Astrocyte (in vitro differentiated cells and primary cell): ENCODE measurements at regions not wholly inside any gene's neighbourhood (a gene's known extent, or its start where the extent isn't known, plus 50 kb on each side); places are given as distances from the start of the nearest gene placed in this dataset.

Experiments
- DNase-seq: peaks from one replicate; pipeline ENCODE4 v3.0.0-alpha.2; 2010; ENCODE audit warnings: low read depth
- FAIRE-seq: peaks from 2 replicates; lab custom pipeline; 2011; peaks lifted over from hg19 to GRCh38; lab: Jason Lieb, UNC
- H2AFZ ChIP-seq: 2 replicates; pipeline ENCODE4 v1.6.0; 2012; ENCODE audit warnings: low read depth, low read length, inconsistent platforms
- H3K27ac ChIP-seq: 2 replicates; pipeline ENCODE4 v1.5.1; 2011; ENCODE audit warnings: low read depth, low read length, inconsistent platforms
- H3K27me3 ChIP-seq: 2 replicates; pipeline ENCODE4 v1.6.0; 2011; ENCODE audit warnings: low read length, inconsistent platforms; ENCODE audit not compliant: insufficient read depth
- H3K36me3 ChIP-seq: 2 replicates; pipeline ENCODE4 v1.5.1; 2011; ENCODE audit warnings: low read length, inconsistent platforms; ENCODE audit not compliant: insufficient read depth
- H3K4me1 ChIP-seq: 2 replicates; pipeline ENCODE4 v1.5.1; 2011; ENCODE audit warnings: low read length, inconsistent platforms; ENCODE audit not compliant: insufficient read depth
- H3K4me2 ChIP-seq: 2 replicates; pipeline ENCODE4 v1.6.0; 2012; ENCODE audit warnings: low read length, inconsistent platforms
- H3K4me3 ChIP-seq: 2 replicates; pipeline ENCODE4 v1.5.1; 2011; ENCODE audit warnings: low read depth, mild to moderate bottlenecking, low read length, inconsistent platforms; ENCODE audit not compliant: insufficient read depth
- H3K79me2 ChIP-seq: 2 replicates; pipeline ENCODE4 v1.6.0; 2012; ENCODE audit warnings: mild to moderate bottlenecking, low read length, inconsistent platforms; ENCODE audit not compliant: insufficient read depth
- H3K9ac ChIP-seq: 2 replicates; pipeline ENCODE4 v1.6.0; 2012; ENCODE audit warnings: mild to moderate bottlenecking, low read length, inconsistent platforms
- H3K9me3 ChIP-seq: 2 replicates; pipeline ENCODE4 v1.5.1; 2012; ENCODE audit warnings: low read depth, mild to moderate bottlenecking, low read length, inconsistent platforms; ENCODE audit not compliant: insufficient read depth
- H4K20me1 ChIP-seq: 2 replicates; pipeline ENCODE4 v1.6.0; 2012; ENCODE audit warnings: low read length, inconsistent platforms; ENCODE audit not compliant: insufficient read depth
- H3K27ac Mint-ChIP-seq: one replicate; pipeline ENCODE4 v1.8.0; 2021; ENCODE audit warnings: mild to moderate bottlenecking, mixed read lengths; ENCODE audit not compliant: unreplicated experiment
- H3K27me3 Mint-ChIP-seq: one replicate; pipeline ENCODE4 v1.8.0; 2021; ENCODE audit warnings: low read depth, mixed read lengths; ENCODE audit not compliant: unreplicated experiment
- H3K36me3 Mint-ChIP-seq: one replicate; pipeline ENCODE4 v1.8.0; 2021; ENCODE audit warnings: low read depth, mixed read lengths; ENCODE audit not compliant: unreplicated experiment
- H3K4me1 Mint-ChIP-seq: one replicate; pipeline ENCODE4 v1.8.0; 2021; ENCODE audit warnings: low read depth, mixed read lengths; ENCODE audit not compliant: unreplicated experiment
- H3K4me3 Mint-ChIP-seq: one replicate; pipeline ENCODE4 v1.8.0; 2021; ENCODE audit warnings: mild to moderate bottlenecking, moderate library complexity, mixed read lengths; ENCODE audit not compliant: unreplicated experiment
- H3K9me3 Mint-ChIP-seq: one replicate; pipeline ENCODE4 v1.8.0; 2021; ENCODE audit warnings: mild to moderate bottlenecking, mixed read lengths; ENCODE audit not compliant: unreplicated experiment
- EZH2 ChIP-seq: IDR thresholded peaks from 2 replicates; pipeline ENCODE4 v1.6.1; 2012; ENCODE audit warnings: mild to moderate bottlenecking, low read length, inconsistent platforms; ENCODE audit not compliant: insufficient read depth
- TF ChIP-seq, protein P1 (sequence below): IDR thresholded peaks from 2 replicates; pipeline ENCODE4 v1.5.1; 2011; ENCODE audit warnings: low read depth, mild to moderate bottlenecking, inconsistent platforms, low read length, moderate library complexity; ENCODE audit not compliant: insufficient read depth

- H3K27me3 Mint-ChIP-seq = no peaks in the 10 kb centered on the region
- H3K9me3 Mint-ChIP-seq = peaks cover 3% of the 10 kb centered on the region
- Histone ChIP-seq H3K4me3 (no peak overlapping the region), H3K27me3 (no peaks in the 10 kb centered on the region), H3K4me2 (no peak overlapping the region), H3K9ac (no peak overlapping the region), H3K9me3 (no peaks in the 10 kb centered on the region), H4K20me1 (no peaks in the 10 kb centered on the region), H3K27ac (no peak overlapping the region), H2AFZ (no peak overlapping the region), H3K4me1 (no peaks in the 10 kb centered on the region), H3K79me2 (no peaks in the 10 kb centered on the region), H3K36me3 (no peaks in the 10 kb centered on the region)
- H3K36me3 Mint-ChIP-seq = no peaks in the 10 kb centered on the region
- DNase-seq (no peak), FAIRE-seq (no peak)
- H3K4me1 Mint-ChIP-seq = no peaks in the 10 kb centered on the region
- H3K27ac Mint-ChIP-seq = no peak overlapping the region
- TF ChIP-seq EZH2 = no peak
- TF ChIP-seq, protein P1, sequence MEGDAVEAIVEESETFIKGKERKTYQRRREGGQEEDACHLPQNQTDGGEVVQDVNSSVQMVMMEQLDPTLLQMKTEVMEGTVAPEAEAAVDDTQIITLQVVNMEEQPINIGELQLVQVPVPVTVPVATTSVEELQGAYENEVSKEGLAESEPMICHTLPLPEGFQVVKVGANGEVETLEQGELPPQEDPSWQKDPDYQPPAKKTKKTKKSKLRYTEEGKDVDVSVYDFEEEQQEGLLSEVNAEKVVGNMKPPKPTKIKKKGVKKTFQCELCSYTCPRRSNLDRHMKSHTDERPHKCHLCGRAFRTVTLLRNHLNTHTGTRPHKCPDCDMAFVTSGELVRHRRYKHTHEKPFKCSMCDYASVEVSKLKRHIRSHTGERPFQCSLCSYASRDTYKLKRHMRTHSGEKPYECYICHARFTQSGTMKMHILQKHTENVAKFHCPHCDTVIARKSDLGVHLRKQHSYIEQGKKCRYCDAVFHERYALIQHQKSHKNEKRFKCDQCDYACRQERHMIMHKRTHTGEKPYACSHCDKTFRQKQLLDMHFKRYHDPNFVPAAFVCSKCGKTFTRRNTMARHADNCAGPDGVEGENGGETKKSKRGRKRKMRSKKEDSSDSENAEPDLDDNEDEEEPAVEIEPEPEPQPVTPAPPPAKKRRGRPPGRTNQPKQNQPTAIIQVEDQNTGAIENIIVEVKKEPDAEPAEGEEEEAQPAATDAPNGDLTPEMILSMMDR = no peak
- no peak overlapping the region for H3K4me3 Mint-ChIP-seq
Measured at GRCh38 chr3:21927261-21927660, 176.3 kb upstream of the ZNF385D start.

DNA sequence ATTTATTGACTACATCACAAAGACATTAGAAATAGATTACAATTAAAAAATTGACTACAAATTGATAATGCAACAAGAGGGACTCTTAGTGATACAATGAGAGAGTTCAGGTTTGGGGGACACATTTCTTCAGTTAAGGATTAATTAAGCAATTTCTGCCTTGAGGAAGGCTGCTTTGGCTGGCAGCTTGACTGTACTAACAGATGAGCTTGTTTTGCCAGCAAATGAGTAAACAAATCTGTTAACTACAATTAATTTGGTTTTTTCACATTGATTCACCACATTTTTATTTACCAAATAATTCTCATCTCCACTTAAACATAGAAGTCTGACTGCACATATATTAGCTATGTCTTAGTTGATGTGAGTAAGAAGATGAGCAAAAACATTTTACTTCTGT is 183.6 kb upstream of the ZNF385D start:
- TF ChIP-seq, protein P1 = no peak
- no peak for TF ChIP-seq EZH2
- no peaks in the 10 kb centered on the region for H3K9me3 Mint-ChIP-seq
- no peaks in the 10 kb centered on the region for H3K27me3 ChIP-seq

DNA sequence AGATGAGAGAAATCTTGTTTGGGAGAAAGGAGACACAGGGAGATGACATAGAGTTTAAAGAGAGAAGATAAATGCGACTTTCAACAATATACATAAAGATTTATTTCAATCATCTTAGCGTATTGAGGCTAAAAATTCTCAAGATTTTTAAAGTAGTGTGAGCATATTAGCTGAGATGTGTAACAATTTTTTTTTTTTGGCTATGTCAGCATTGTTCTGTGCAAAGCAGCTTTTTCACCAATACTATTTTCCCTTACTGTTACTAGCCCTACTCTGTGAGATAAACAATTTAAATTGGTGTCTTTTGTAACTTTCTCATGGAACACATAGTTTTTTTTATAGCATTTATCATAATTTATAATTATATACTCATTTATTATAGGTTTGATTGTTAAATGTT is 185.2 kb upstream of the ZNF385D start:
- H3K36me3 Mint-ChIP-seq = no peaks in the 10 kb centered on the region
- Histone ChIP-seq H3K9me3 (no peaks in the 10 kb centered on the region), H3K79me2 (no peaks in the 10 kb centered on the region), H3K36me3 (no peaks in the 10 kb centered on the region), H3K9ac (no peak overlapping the region), H3K4me1 (no peaks in the 10 kb centered on the region), H2AFZ (no peak overlapping the region), H3K27me3 (no peaks in the 10 kb centered on the region), H4K20me1 (no peaks in the 10 kb centered on the region), H3K4me3 (no peak overlapping the region), H3K27ac (no peak overlapping the region), H3K4me2 (no peak overlapping the region)
- H3K27me3 Mint-ChIP-seq = no peaks in the 10 kb centered on the region
- no peaks in the 10 kb centered on the region for H3K9me3 Mint-ChIP-seq
- no peak overlapping the region for H3K27ac Mint-ChIP-seq
- TF ChIP-seq EZH2 = no peak
- TF ChIP-seq, protein P1 = no peak
- DNase-seq = no peak
- H3K4me1 Mint-ChIP-seq = no peaks in the 10 kb centered on the region
- no peak for FAIRE-seq
- H3K4me3 Mint-ChIP-seq = no peak overlapping the region

More for the DNA sequence above, 183.6 kb upstream of the ZNF385D start:
- no peak overlapping the region for H3K4me3 Mint-ChIP-seq
- FAIRE-seq = no peak
- no peak overlapping the region for H3K27ac Mint-ChIP-seq
- no peak overlapping the region for H3K4me3 ChIP-seq
- H3K79me2 ChIP-seq = no peaks in the 10 kb centered on the region
- H4K20me1 ChIP-seq = no peaks in the 10 kb centered on the region
- H3K4me2 ChIP-seq = no peak overlapping the region
- no peaks in the 10 kb centered on the region for H3K27me3 Mint-ChIP-seq
- no peaks in the 10 kb centered on the region for H3K36me3 ChIP-seq
- no peaks in the 10 kb centered on the region for H3K4me1 Mint-ChIP-seq
- H3K27ac ChIP-seq = no peak overlapping the region
- DNase-seq = no peak
- H2AFZ ChIP-seq = no peak overlapping the region
- no peak overlapping the region for H3K9ac ChIP-seq
- H3K36me3 Mint-ChIP-seq = no peaks in the 10 kb centered on the region
- no peaks in the 10 kb centered on the region for H3K4me1 ChIP-seq
- no peaks in the 10 kb centered on the region for H3K9me3 ChIP-seq
